ENCODE measurements at regions not wholly inside any gene's neighbourhood (a gene's known extent, or its start where the extent isn't known, plus 50 kb on each side); places are given as distances from the start of the nearest gene placed in this dataset.

DNA sequence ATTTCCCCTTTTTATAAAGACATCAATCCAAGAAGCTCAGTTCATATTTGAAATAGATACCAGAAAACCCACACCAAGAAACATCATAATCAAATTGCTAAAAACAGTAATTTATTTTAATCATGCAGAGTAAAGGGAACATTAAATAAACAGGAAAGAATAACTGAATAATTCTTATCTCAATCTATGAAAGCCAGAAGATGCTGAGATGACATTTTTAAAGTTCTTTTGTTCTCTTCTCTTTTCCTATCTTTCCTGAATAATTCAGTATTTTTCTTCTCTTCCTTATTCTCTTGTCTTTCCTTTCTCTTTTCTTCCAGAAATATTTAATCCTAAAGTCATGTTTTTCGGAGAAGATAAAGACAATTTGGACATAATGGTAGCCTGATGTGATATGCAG, 259.0 kb upstream of the OPRM1 start:
- no peak for DNase-seq

DNA sequence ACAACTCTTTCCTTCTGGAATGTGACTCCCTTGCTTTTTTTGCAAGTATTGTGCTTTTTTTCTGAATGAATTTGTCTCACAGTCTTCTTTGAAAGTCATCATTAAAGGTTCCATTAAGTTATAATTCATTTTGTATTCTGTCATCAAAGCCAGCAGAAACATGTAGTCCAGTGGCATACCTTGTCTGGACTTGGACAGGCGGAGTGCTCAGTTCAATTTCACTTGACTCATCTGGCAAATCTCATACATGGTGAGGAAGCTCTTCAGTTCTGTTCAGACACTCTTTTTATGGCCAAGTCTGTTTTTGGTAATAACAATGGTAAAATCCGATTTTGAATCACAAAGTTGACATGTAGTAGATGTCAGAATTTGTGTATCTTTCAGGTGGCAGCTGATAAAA, 260.8 kb upstream of the OPRM1 start:
- DNase-seq: no peak

DNA sequence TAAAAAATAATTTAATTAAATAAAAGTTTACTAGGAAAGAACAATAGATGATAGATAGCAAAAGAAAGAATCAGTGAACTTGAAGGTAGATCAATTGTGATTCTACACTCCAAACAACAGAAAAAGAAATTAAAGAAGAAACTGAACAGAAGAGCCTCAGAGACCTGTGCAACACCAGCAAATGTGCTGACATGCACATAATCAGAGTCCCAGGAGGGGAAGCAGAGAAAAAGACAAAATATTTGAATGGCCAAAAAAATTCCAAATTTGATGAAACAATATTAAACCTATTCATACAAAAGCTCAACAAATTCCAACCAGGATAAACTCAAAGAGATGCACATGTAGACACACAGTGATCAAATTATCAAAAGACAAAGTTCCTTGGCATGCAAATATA, 267.5 kb upstream of the OPRM1 start:
- no peak for DNase-seq

- DNase-seq: no peak
Observed at GRCh38 chr6:153767127-153767526, 271.9 kb upstream of the OPRM1 start.

DNA sequence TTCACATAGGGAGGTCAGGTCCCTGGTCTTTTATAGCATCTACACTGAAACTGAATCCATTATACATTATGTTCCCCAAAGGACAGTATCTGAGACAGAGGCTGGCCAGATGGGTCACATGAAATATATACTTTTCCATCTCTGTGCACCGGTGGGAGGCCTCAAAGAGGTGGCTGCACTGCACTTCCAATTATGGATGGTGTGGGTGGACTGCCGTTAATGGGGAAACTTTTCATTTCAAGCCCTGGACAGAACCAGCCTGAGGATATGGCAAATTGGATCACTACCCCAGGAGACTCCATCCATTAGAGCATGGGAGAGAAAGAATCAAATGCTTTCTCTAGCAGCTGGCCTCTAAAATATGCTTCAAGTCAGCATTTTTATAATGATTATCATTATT, 280.5 kb upstream of the OPRM1 start:
- no peak for DNase-seq

DNA sequence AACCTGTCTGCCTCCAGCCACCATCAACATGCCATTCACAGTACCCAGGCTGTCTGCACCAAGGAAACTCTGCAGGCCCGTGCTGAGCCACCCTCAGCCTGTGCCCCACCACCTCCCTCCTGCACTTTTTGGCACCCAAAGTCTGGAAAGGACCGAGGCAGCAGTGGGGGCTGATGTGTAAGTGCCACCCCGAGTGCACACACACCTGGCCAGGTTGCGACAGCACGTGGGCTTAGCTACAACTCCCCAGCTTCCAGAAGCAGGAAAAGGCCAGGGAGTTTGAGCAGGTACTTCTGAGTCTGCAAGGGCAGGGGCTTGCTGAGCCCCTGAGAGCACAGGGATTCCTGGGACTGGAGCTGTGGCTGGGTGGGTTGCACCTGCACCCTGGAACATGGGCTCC, 303.3 kb upstream of the OPRM1 start:
- DNase-seq: no peak

DNA sequence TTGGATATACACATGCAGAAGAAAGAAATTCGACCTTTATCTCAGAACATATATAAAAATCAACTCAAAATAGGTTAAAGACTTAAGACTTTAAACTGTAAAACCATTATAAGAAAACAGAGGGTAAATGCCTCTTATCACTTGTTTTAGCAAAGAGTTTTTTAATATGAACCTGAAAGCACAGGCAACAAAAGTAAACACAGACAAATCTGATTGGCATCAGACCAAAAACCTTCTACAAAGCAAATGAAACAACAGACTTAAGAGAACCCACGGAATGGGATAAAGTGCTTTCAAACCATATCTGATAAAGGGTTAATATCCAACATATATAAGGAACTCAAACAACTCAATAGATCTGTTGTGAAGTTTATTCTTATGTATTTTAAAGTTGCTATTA, 309.9 kb upstream of the OPRM1 start:
- no peak for DNase-seq

- DNase-seq: no peak
Observed at GRCh38 chr6:153727885-153728284, 311.2 kb upstream of the OPRM1 start.

- DNase-seq: no peak
Observed at GRCh38 chr6:153725456-153725855, 313.6 kb upstream of the OPRM1 start.

GRCh38 chr6:153720732-153721131, 318.3 kb upstream of the OPRM1 start:
- DNase-seq: no peak

DNA sequence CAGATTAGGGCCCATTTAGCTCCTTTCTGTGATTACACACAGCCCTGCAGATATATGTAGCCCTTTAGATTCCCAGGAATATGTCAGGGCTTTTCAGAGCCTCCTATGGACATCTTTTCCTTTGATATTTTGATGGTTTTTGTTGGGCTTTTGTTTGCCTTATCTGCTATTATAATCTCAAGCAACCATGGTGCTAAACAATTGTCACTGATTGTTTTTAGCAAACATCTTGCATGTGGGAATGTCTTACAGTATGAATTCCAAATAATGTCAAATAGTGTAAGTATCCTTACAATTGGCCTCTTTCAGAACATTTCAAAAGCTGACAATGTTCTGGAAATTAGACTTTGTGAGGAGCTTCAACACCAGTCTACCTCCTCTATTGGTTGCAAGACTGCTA, 333.6 kb upstream of the OPRM1 start:
- no peak for DNase-seq

DNA sequence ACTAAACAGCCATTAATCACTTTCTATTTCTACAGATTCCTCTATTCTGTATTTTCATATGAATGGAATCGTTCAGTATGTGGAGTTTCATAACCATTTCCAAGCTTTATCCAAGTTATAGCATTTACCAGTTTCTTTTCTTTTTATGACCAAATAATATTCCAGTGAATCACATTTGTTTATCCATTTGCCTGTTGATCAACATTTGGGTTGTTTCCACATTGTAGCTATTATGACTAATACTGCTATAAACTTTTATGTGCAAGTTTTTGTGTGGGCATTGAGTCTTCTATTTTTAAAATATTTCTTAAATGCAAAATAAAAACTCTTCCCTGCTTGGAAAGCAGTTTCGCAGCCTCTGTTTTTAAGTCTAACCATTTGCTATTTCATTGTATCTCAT, 336.4 kb upstream of the OPRM1 start:
- DNase-seq: no peak

- DNase-seq: no peak
Observed at GRCh38 chr6:153698637-153699036, 340.4 kb upstream of the OPRM1 start.

- DNase-seq: no peak
Observed at GRCh38 chr6:153698001-153698400, 341.0 kb upstream of the OPRM1 start.

DNA sequence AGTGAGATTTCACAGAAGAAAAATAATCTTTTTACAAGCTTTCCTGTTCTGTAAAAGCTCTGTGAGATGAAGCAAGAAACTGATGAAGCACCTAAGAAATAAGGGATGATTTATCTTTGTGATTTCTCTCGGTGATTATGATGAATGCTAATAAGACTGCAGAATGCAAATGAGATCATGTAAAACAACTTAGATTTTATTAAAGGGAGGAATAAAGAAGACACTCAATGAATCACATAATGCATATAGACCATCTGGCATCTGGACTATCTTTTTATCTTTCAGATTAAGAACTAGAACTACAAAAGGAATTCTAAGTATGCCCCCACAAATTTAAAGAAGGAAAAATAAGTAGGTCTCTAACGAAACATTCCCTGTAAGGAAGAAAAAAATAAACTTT, 361.5 kb upstream of the OPRM1 start:
- no peak for DNase-seq

DNA sequence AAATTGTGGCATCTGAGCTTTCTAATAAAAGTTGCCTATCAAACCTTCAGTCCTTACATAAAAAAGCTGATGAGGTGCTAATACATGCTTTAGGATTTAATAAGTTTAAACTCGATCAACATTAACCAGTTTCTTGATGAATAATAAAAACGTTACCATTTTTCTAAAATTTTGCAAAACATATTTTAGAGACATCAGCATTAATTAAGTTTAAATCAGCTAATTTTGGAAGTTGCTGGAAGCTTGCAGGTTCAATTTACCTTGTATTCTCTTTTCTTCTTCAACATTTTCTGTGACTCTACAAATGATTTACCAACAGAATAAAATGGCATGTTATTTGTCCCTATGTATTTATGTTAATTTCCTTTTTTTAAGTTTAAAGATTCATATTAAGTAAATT, 365.3 kb upstream of the OPRM1 start:
- no peak for DNase-seq

DNA sequence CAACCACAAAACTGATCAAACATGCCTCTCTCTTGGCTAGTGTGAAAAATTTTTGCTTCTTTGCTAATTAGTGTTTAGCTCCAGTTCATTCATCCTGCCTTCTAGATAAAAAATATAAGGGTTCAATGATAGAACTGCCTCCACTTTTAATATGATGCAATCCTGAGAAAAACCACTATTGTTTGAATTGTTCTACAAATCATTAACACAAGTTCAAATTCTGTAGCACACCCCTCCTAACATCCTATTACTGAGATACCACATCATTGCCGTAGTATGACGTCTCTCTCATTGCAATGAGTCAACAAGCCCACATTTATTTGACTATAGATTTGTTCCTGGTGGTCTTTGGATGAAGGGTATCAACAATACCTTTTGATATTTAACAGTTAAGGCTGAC, 365.8 kb upstream of the OPRM1 start:
- DNase-seq: no peak

GRCh38 chr6:153670403-153671026, 368.5 kb upstream of the OPRM1 start:
- no peak for DNase-seq

GRCh38 chr6:153668758-153669157, 370.3 kb upstream of the OPRM1 start:
- no peak for DNase-seq

DNA sequence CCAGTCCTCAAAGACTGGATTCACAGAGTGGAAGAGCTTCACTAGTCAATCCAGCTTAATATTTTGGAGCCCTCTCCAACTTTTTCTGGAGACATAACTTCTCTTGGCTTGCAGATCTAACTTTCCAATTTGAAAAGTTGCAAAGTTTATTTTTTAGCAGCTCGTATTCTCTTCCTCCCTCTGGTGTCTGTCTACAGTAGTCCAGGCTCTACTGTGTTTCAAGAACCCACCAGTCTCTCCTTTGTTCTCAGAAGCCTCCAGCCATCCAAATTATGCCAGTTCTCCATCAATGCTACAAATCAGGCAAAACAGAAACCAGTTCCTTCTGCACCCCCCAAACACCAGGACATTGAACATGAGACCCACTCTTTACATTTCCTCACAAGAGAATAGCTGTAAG, 376.1 kb upstream of the OPRM1 start:
- DNase-seq: no peak

GRCh38 chr6:153645326-153645725, 393.7 kb upstream of the OPRM1 start:
- no peak for DNase-seq

GRCh38 chr6:153644000-153644399, 395.0 kb upstream of the OPRM1 start:
- no peak for DNase-seq

DNA sequence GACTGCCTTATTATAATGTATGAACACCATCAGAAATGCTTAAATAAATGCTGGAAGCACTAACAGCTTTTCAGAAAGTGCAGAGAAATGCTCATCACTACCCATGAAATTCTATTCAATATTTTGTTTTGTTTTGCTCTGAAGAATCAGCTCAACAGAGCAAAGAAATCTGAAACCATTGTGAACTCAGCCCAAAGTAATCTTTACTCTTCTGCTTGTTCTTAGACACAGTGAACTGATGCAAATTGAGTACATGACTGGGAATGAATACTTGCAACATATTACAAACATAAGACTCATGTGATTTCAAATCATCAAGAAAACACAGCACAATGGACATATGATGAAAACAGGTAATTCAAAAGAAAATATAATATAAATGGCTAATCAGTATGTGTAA, 404.6 kb upstream of the OPRM1 start:
- no peak for DNase-seq

DNA sequence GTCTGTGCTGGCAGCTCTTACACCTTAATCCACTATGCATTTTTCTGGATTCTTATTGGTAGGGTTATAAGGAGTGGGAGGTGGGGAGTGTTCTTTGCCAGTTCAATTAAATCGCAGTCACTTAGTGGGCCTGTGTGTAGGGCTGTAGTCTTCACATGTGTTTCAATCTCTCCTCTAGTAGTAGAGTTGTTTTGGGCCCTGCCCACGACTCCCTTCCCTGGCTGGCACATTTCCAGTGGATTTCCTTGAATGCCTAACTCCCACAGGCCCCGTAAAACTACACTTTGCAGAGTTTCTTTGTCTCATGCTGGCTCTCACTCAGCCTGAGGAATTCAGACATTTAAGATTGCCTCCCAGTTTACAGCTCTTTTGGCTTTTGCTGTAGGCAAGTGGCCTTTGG, 414.0 kb upstream of the OPRM1 start:
- DNase-seq: no peak

DNA sequence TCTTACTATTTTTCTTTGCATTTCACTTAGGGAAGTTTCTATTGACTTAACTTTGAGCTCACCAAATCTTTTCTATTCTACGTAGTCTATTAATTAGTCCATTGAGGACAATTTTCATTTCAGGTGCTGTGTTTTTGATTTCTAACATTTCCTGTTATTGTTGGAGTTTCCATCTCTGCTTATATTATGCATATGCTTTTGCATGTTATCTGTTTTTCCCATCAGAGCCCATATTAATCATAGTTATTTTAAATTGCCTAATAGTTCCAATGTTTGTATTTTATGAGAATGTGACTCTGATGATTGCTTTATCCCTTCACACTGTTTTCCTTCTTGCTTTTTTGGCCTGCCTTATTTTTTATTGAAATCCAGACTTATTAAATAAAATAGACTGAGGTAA, 414.5 kb upstream of the OPRM1 start:
- no peak for DNase-seq

GRCh38 chr6:153623496-153623895, 415.5 kb upstream of the OPRM1 start:
- DNase-seq: no peak
